Upper lobe of right lung (tissue), 1 donor: ENCODE measurements at regions not wholly inside any gene's neighbourhood (a gene's known extent, or its start where the extent isn't known, plus 50 kb on each side); places are given as distances from the start of the nearest gene placed in this dataset.

Experiments
- ATAC-seq: fragments of 200-7000 bp; cut with Tn5 transposase; one replicate; pipeline ENCODE4 v1.9.1; 2020; ENCODE audit warnings: mild to moderate bottlenecking, moderate library complexity
- DNase-seq: peaks from one replicate; pipeline ENCODE4 v3.0.0-alpha.2; 2020
- H3K27ac ChIP-seq: fragments of 200-600 bp; one replicate; pipeline ENCODE4 v1.8.0; 2022
- H3K27me3 ChIP-seq: fragments of 200-600 bp; one replicate; pipeline ENCODE4 v1.8.0; 2022; ENCODE audit warnings: mild to moderate bottlenecking
- H3K36me3 ChIP-seq: fragments of 200-600 bp; one replicate; pipeline ENCODE4 v1.8.0; 2022
- H3K4me1 ChIP-seq: fragments of 200-600 bp; one replicate; pipeline ENCODE4 v1.8.0; 2022
- H3K4me3 ChIP-seq: fragments of 200-600 bp; one replicate; pipeline ENCODE4 v1.8.0; 2022; ENCODE audit warnings: mild to moderate bottlenecking
- H3K9me3 ChIP-seq: fragments of 200-600 bp; one replicate; pipeline ENCODE4 v1.8.0; 2022
- CTCF ChIP-seq: fragments of 200-600 bp; IDR thresholded peaks from one replicate; pipeline ENCODE4 v1.8.0; 2022; ENCODE audit warnings: antibody characterized with exemption
- intact Hi-C: fragments of 100-400 bp; cut with DNase I; formaldehyde crosslinking; loops from one replicate; pipeline ENCODE4 v1.11.0; 2022
- donor health status: DM: no; HTN: yes; CAD: no; lungs with severe emphysema.

GRCh38 chr4:10276152-10276551, 159.6 kb upstream of the WDR1 start:
- intact Hi-C loops, result no loop called here
- H3K4me1 ChIP-seq, result no peaks in the 10 kb centered on the region
- DNase-seq (no peak), ATAC-seq (no peak)
- no peak overlapping the region for H3K4me3 ChIP-seq
- H3K36me3 ChIP-seq, result no peaks in the 10 kb centered on the region
- no peaks in the 10 kb centered on the region for H3K9me3 ChIP-seq
- no peak overlapping the region for H3K27ac ChIP-seq
- H3K27me3 ChIP-seq, result no peaks in the 10 kb centered on the region
- TF ChIP-seq CTCF, result no peak

GRCh38 chr4:10275696-10276095, 159.1 kb upstream of the WDR1 start:
- H3K4me1 ChIP-seq, result no peaks in the 10 kb centered on the region
- H3K27me3 ChIP-seq, result no peaks in the 10 kb centered on the region
- ATAC-seq, result no peak
- H3K36me3 ChIP-seq, result no peaks in the 10 kb centered on the region
- no peaks in the 10 kb centered on the region for H3K9me3 ChIP-seq
- intact Hi-C loops, result no loop called here
- DNase-seq, result no peak
- TF ChIP-seq CTCF, result no peak
- H3K27ac ChIP-seq, result no peak overlapping the region
- H3K4me3 ChIP-seq, result no peak overlapping the region

- DNase-seq (no peak), ATAC-seq (no peak)
- no peaks in the 10 kb centered on the region for H3K4me1 ChIP-seq
- no peaks in the 10 kb centered on the region for H3K9me3 ChIP-seq
- no peak for TF ChIP-seq CTCF
- no peaks in the 10 kb centered on the region for H3K36me3 ChIP-seq
- intact Hi-C loops, result no loop called here
- no peak overlapping the region for H3K27ac ChIP-seq
- H3K4me3 ChIP-seq, result no peak overlapping the region
- H3K27me3 ChIP-seq, result no peaks in the 10 kb centered on the region
Measured at GRCh38 chr4:10273030-10273429, 156.4 kb upstream of the WDR1 start.

GRCh38 chr4:10272511-10272910, 155.9 kb upstream of the WDR1 start:
- Histone ChIP-seq H3K36me3 (no peaks in the 10 kb centered on the region), H3K27ac (no peak overlapping the region), H3K4me3 (no peak overlapping the region), H3K9me3 (no peaks in the 10 kb centered on the region), H3K4me1 (no peaks in the 10 kb centered on the region), H3K27me3 (no peaks in the 10 kb centered on the region)
- DNase-seq (no peak), ATAC-seq (no peak)
- TF ChIP-seq CTCF, result no peak
- intact Hi-C loops, result no loop called here

- no peaks in the 10 kb centered on the region for H3K9me3 ChIP-seq
- no peak overlapping the region for H3K4me3 ChIP-seq
- H3K36me3 ChIP-seq, result no peaks in the 10 kb centered on the region
- H3K27ac ChIP-seq, result no peak overlapping the region
- no peaks in the 10 kb centered on the region for H3K27me3 ChIP-seq
- ATAC-seq (no peak), DNase-seq (no peak)
- TF ChIP-seq CTCF, result no peak
- intact Hi-C loops, result no loop called here
- no peaks in the 10 kb centered on the region for H3K4me1 ChIP-seq
Measured at GRCh38 chr4:10267066-10267465, 150.5 kb upstream of the WDR1 start.

- no peak for DNase-seq
- Histone ChIP-seq H3K27ac (no peak overlapping the region), H3K36me3 (no peaks in the 10 kb centered on the region), H3K27me3 (no peaks in the 10 kb centered on the region), H3K9me3 (no peaks in the 10 kb centered on the region), H3K4me1 (no peaks in the 10 kb centered on the region), H3K4me3 (no peak overlapping the region)
- intact Hi-C loops, result no loop called here
- no peak for ATAC-seq
- TF ChIP-seq CTCF, result no peak
Measured at GRCh38 chr4:10260777-10261176, 144.2 kb upstream of the WDR1 start.
